Esophagus squamous epithelium (tissue), 4 donors: ENCODE measurements at regions not wholly inside any gene's neighbourhood (a gene's known extent, or its start where the extent isn't known, plus 50 kb on each side); places are given as distances from the start of the nearest gene placed in this dataset.

Experiments
- POLR2A ChIP-seq, 4 donors: fragments of 450-650 bp; IDR thresholded peaks; one replicate each; pipeline ENCODE4 v1.6.1; 2017; ENCODE audit warnings: antibody characterized with exemption in 4 of 4, mild to moderate bottlenecking in 4 of 4, moderate library complexity in 3 of 4
- TF ChIP-seq, protein P1 (sequence below), 6 experiments: fragments of 450-650 bp in 4 of 6; fragments of 200-600 bp in 2 of 6; sonication (generic) in 2 of 6; IDR thresholded peaks; one replicate each; pipeline ENCODE4 v1.5.1; 2016 to 2019; ENCODE audit warnings: antibody characterized with exemption in 6 of 6, mild to moderate bottlenecking in 4 of 6, moderate library complexity in 4 of 6

GRCh38 chr2:58972737-58973136, 731.6 kb upstream of the FANCL start:
- TF ChIP-seq, protein P1, sequence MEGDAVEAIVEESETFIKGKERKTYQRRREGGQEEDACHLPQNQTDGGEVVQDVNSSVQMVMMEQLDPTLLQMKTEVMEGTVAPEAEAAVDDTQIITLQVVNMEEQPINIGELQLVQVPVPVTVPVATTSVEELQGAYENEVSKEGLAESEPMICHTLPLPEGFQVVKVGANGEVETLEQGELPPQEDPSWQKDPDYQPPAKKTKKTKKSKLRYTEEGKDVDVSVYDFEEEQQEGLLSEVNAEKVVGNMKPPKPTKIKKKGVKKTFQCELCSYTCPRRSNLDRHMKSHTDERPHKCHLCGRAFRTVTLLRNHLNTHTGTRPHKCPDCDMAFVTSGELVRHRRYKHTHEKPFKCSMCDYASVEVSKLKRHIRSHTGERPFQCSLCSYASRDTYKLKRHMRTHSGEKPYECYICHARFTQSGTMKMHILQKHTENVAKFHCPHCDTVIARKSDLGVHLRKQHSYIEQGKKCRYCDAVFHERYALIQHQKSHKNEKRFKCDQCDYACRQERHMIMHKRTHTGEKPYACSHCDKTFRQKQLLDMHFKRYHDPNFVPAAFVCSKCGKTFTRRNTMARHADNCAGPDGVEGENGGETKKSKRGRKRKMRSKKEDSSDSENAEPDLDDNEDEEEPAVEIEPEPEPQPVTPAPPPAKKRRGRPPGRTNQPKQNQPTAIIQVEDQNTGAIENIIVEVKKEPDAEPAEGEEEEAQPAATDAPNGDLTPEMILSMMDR (IDR thresholded peaks at IDR 0.05): no peak
- no peak for TF ChIP-seq POLR2A (IDR thresholded peaks at IDR 0.05)
